Fibroblast of lung (primary cell): ENCODE measurements at regions not wholly inside any gene's neighbourhood (a gene's known extent, or its start where the extent isn't known, plus 50 kb on each side); places are given as distances from the start of the nearest gene placed in this dataset.

Source experiments
- CTCF ChIP-seq, 2 donors: IDR thresholded peaks in 1 of 2; conservative IDR thresholded peaks in 1 of 2; 1 replicate in 1 of 2; 2 replicates in 1 of 2; pipeline ENCODE4 v1.5.1; 2011 to 2012; ENCODE audit warnings: low read length in 2 of 2, control low read depth in 1 of 2, inconsistent platforms in 1 of 2, low read depth in 1 of 2, mild to moderate bottlenecking in 1 of 2
- EZH2 ChIP-seq: IDR thresholded peaks from 2 replicates; pipeline ENCODE4 v1.5.1; 2012; ENCODE audit warnings: low read length, control low read depth, mild to moderate bottlenecking; ENCODE audit errors: missing control alignments

- TF ChIP-seq CTCF (conservative IDR thresholded peaks at IDR 0.05 in 1 of 2, IDR thresholded peaks at IDR 0.05 in 1 of 2; ENCODE audit: low read depth in 1 of 2, low read length in 2 of 2) (no peak), EZH2 (no peak)
Measured at GRCh38 chr17:5775098-5775497, 190.8 kb upstream of the NLRP1 start.
